PFSK-1 (cell line): ENCODE measurements at regions not wholly inside any gene's neighbourhood (a gene's known extent, or its start where the extent isn't known, plus 50 kb on each side); places are given as distances from the start of the nearest gene placed in this dataset.

ENCODE experiments used
- POLR2AphosphoS5 ChIP-seq: IDR thresholded peaks from 2 replicates; pipeline ENCODE4 v1.6.1; 2012; ENCODE audit warnings: low read depth, mild to moderate bottlenecking, control low read depth, low read length, moderate library complexity
- REST ChIP-seq, 2 experiments: IDR thresholded peaks; 2 replicates each; pipeline versions ENCODE4 v1.6.1 to v1.8.0; 2011 to 2012; ENCODE audit warnings: low read depth in 2 of 2, low read length in 2 of 2, control low read depth in 1 of 2, inconsistent platforms in 1 of 2, mild to moderate bottlenecking in 1 of 2, moderate library complexity in 1 of 2; ENCODE audit not compliant: insufficient read depth in 1 of 2

GRCh38 chr7:22655781-22656180 is 71.2 kb upstream of the IL6 start:
- TF ChIP-seq REST (IDR thresholded peaks at IDR 0.05; ENCODE audit: insufficient read depth in 1 of 2, low read depth in 2 of 2, low read length in 2 of 2) (no peak), POLR2AphosphoS5 (no peak)
